ENCODE measurements at regions not wholly inside any gene's neighbourhood (a gene's known extent, or its start where the extent isn't known, plus 50 kb on each side); places are given as distances from the start of the nearest gene placed in this dataset.

- no peaks in the 10 kb centered on the region for H3K27me3 ChIP-seq
- intact Hi-C loops (cut with DNase I): no loop called here
- H3K4me3 ChIP-seq: no peak overlapping the region
- WGBS, 2 donors: 63 to 64% methylated on average over 3 of the region's 3 CpGs
- no peak for DNase-seq
- no peaks in the 10 kb centered on the region for H3K9me3 ChIP-seq
- H3K27ac ChIP-seq: no peak overlapping the region
- H3K36me3 ChIP-seq: no peaks in the 10 kb centered on the region
- peaks cover 0 to 9% (median 4%) of the 10 kb centered on the region in 4 donors for H3K4me1 ChIP-seq
- no peak for TF ChIP-seq EP300 (IDR thresholded peaks at IDR 0.05)
- TF ChIP-seq POLR2AphosphoS5 (IDR thresholded peaks at IDR 0.05): no peak
- no peak for TF ChIP-seq CTCF (IDR thresholded peaks at IDR 0.05)
- TF ChIP-seq POLR2A (IDR thresholded peaks at IDR 0.05): no peak
These were observed 53.2 kb upstream of the DYRK2 start for GRCh38 chr12:67595365-67595764.

- H3K36me3 ChIP-seq: no peaks in the 10 kb centered on the region
- no peaks in the 10 kb centered on the region for H3K27me3 ChIP-seq
- no peak overlapping the region for H3K4me3 ChIP-seq
- intact Hi-C loops (cut with DNase I): no loop called here
- 84 to 96% methylated on average over 3 of the region's 3 CpGs for WGBS, 2 donors
- DNase-seq: no peak
- peaks cover 0 to 6% (median 0%) of the 10 kb centered on the region in 4 donors for H3K4me1 ChIP-seq
- no peak overlapping the region for H3K27ac ChIP-seq
- TF ChIP-seq EP300 (IDR thresholded peaks at IDR 0.05) (no peak), CTCF (IDR thresholded peaks at IDR 0.05) (no peak), POLR2A (IDR thresholded peaks at IDR 0.05) (no peak), POLR2AphosphoS5 (IDR thresholded peaks at IDR 0.05) (no peak)
- H3K9me3 ChIP-seq: no peaks in the 10 kb centered on the region
These were observed 49.9 kb upstream of the DYRK2 start for GRCh38 chr12:67598598-67598997.
